ENCODE measurements at regions not wholly inside any gene's neighbourhood (a gene's known extent, or its start where the extent isn't known, plus 50 kb on each side); places are given as distances from the start of the nearest gene placed in this dataset.

GRCh38 chr2:144088863-144089262 lies 431.1 kb downstream of the ZEB2 start:
- no peak for ATAC-seq (ENCODE audit: low FRiP score)
- TF ChIP-seq CTCF (IDR thresholded peaks at IDR 0.05), result no peak

GRCh38 chr2:144086965-144087364 lies 433.0 kb downstream of the ZEB2 start:
- no peak for TF ChIP-seq CTCF (IDR thresholded peaks at IDR 0.05)
- ATAC-seq (ENCODE audit: low FRiP score) (no peak), DNase-seq (ENCODE audit: low spot score) (no peak)

More at GRCh38 chr2:144088863-144089262, 431.1 kb downstream of the ZEB2 start:
- no peak for DNase-seq (ENCODE audit: low spot score)

DNA sequence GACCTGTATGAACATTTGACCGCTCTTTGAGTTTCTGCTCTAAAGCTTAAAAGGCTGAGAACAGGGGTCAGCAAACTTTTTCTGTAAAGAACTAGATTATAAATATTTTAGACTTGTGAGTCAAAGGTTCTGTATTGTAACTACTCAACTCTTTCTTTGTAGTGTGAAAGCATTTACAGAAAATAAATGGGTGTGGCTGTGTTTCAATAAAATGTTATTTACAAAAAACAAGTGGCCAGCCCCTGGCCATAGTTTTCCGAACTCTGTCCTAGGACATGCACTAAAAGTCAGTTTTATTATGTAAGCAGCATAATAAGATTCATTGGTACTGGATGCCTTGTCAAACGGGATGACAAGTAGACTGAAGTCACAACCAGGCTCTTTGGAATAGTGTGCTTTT lies 434.9 kb downstream of the ZEB2 start:
- DNase-seq (ENCODE audit: low spot score), result no peak
- ATAC-seq (ENCODE audit: low FRiP score), result no peak
- TF ChIP-seq CTCF (IDR thresholded peaks at IDR 0.05), result no peak

- ATAC-seq (ENCODE audit: low FRiP score) (no peak), DNase-seq (ENCODE audit: low spot score) (no peak)
- TF ChIP-seq CTCF (IDR thresholded peaks at IDR 0.05), result no peak
Observed at GRCh38 chr2:144084114-144084661, 435.7 kb downstream of the ZEB2 start.

- DNase-seq (ENCODE audit: low spot score) (no peak), ATAC-seq (ENCODE audit: low FRiP score) (no peak)
- TF ChIP-seq CTCF (IDR thresholded peaks at IDR 0.05), result no peak
Observed at GRCh38 chr2:144083211-144083610, 436.7 kb downstream of the ZEB2 start.

- ATAC-seq (ENCODE audit: low FRiP score) (no peak), DNase-seq (ENCODE audit: low spot score) (no peak)
- no peak for TF ChIP-seq CTCF (IDR thresholded peaks at IDR 0.05)
Observed at GRCh38 chr2:144082777-144083176, 437.1 kb downstream of the ZEB2 start.

DNA sequence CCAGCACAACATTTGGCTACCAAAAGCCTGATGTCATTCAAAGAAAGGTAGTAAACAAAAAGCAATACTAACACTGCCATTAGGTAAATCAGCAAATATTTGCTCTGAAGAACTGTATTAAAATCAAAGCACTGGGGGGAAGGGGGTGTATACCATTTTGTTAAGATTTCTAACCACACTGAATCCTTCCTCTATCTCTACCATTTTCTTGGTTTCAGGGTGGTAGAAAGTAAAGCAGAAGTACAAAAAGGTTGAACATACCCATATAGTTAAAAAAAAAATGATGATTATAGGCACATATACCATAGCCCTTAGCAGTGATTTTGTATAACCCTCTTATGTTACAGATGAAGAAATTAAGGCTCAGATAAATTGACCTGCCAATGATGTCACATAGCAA lies 437.6 kb downstream of the ZEB2 start:
- no peak for ATAC-seq (ENCODE audit: low FRiP score)
- no peak for TF ChIP-seq CTCF (IDR thresholded peaks at IDR 0.05)

More for the DNA sequence above, 437.6 kb downstream of the ZEB2 start:
- DNase-seq (ENCODE audit: low spot score), result no peak

All from omental fat pad (tissue), 3 donors.